Stimulated activated CD4-positive, alpha-beta T cell treated with anti-CD3 and anti-CD28 coated beads, Interleukin-15, amount 100 ng/mL, for 24 hours (primary cell): ENCODE measurements at regions not wholly inside any gene's neighbourhood (a gene's known extent, or its start where the extent isn't known, plus 50 kb on each side); places are given as distances from the start of the nearest gene placed in this dataset.
"Not testable (repeated sequence)": the region's sequence is repeated elsewhere in the genome, so short reads cannot be mapped to it uniquely, and the experiment has no call there.

Source experiments
- DNase-seq: peaks from one replicate; pipeline ENCODE4 v3.0.0-alpha.2; 2020

GRCh38 chr3:188003188-188004171 is 150.5 kb upstream of the LPP start:
- no peak for DNase-seq

GRCh38 chr3:188006726-188007393 is 147.1 kb upstream of the LPP start:
- no peak for DNase-seq

- DNase-seq: no peak
Measured at GRCh38 chr3:188007897-188008296, 146.1 kb upstream of the LPP start.

- no peak for DNase-seq
Measured at GRCh38 chr3:188008582-188009213, 145.3 kb upstream of the LPP start.

GRCh38 chr3:188010478-188010877 is 143.5 kb upstream of the LPP start:
- DNase-seq: no peak

GRCh38 chr3:188019727-188020126 is 134.2 kb upstream of the LPP start:
- DNase-seq: no peak

GRCh38 chr3:188021041-188021440 is 132.9 kb upstream of the LPP start:
- DNase-seq: no peak

- no peak for DNase-seq
Measured at GRCh38 chr3:188021502-188022040, 132.4 kb upstream of the LPP start.

GRCh38 chr3:188022902-188023301 is 131.1 kb upstream of the LPP start:
- not testable (repeated sequence) for DNase-seq

GRCh38 chr3:188025555-188025954 is 128.4 kb upstream of the LPP start:
- DNase-seq: no peak

GRCh38 chr3:188026191-188026968 is 127.6 kb upstream of the LPP start:
- no peak for DNase-seq

- DNase-seq: no peak
Measured at GRCh38 chr3:188031121-188031520, 122.8 kb upstream of the LPP start.

GRCh38 chr3:188034989-188035388 is 119.0 kb upstream of the LPP start:
- no peak for DNase-seq

GRCh38 chr3:188036375-188037194 is 117.4 kb upstream of the LPP start:
- DNase-seq: no peak

GRCh38 chr3:188037195-188037718 is 116.7 kb upstream of the LPP start:
- no peak for DNase-seq

- no peak for DNase-seq
Measured at GRCh38 chr3:188037965-188038581, 115.9 kb upstream of the LPP start.

- DNase-seq: no peak
Measured at GRCh38 chr3:188041193-188041592, 112.8 kb upstream of the LPP start.

- no peak for DNase-seq
Measured at GRCh38 chr3:188041895-188042294, 112.1 kb upstream of the LPP start.

GRCh38 chr3:188042466-188042865 is 111.5 kb upstream of the LPP start:
- no peak for DNase-seq

GRCh38 chr3:188043891-188044290 is 110.1 kb upstream of the LPP start:
- no peak for DNase-seq
